ENCODE measurements at regions not wholly inside any gene's neighbourhood (a gene's known extent, or its start where the extent isn't known, plus 50 kb on each side); places are given as distances from the start of the nearest gene placed in this dataset.
"Not testable (repeated sequence)": the region's sequence is repeated elsewhere in the genome, so short reads cannot be mapped to it uniquely, and the experiment has no call there.

DNA sequence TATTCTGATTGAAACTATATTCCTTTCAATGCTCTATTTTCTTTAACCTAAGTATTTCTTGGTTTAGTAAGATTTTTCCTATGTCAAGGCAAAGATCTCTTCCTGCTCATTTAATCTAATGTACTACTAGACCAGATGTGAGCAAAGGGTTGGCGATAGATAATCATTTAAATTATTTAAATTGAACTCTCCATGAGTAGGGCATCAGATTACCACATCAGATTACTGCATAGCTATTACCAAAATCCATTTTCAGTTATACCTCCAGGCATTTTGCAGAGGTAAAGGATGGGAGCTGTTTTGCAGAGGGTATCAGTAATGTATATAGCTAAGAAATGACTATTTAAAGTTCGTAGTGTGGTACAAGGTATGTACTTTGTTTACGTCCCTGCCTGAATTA is 607.9 kb downstream of the PTPRC start:
- CTCF ChIA-PET: no interaction called here
- no peaks in the 10 kb centered on the region for H3K36me3 Mint-ChIP-seq
- no peaks in the 10 kb centered on the region for H3K9me3 Mint-ChIP-seq
- Histone ChIP-seq H3K27ac (ENCODE audit: low read depth, low read length) (no peak overlapping the region), H3K27me3 (ENCODE audit: insufficient read depth, low read length, poor library complexity, severe bottlenecking) (no peaks in the 10 kb centered on the region), H3K36me3 (ENCODE audit: insufficient read depth, low read length) (no peaks in the 10 kb centered on the region), H3K4me3 (ENCODE audit: low read length) (no peak overlapping the region), H3K4me1 (ENCODE audit: insufficient read depth, low read length) (no peaks in the 10 kb centered on the region), H3K9me3 (ENCODE audit: low read length) (no peaks in the 10 kb centered on the region)
- peaks cover 5 to 8% (median 5%) of the 10 kb centered on the region in 3 donors for H3K4me1 Mint-ChIP-seq
- no peak overlapping the region for H3K4me3 Mint-ChIP-seq
- POLR2A ChIA-PET: no interaction called here
- no peak for DNase-seq
- H3K27me3 Mint-ChIP-seq: peaks cover 0 to 8% of the 10 kb centered on the region in 2 donors
- H3K27ac Mint-ChIP-seq: no peak overlapping the region

DNA sequence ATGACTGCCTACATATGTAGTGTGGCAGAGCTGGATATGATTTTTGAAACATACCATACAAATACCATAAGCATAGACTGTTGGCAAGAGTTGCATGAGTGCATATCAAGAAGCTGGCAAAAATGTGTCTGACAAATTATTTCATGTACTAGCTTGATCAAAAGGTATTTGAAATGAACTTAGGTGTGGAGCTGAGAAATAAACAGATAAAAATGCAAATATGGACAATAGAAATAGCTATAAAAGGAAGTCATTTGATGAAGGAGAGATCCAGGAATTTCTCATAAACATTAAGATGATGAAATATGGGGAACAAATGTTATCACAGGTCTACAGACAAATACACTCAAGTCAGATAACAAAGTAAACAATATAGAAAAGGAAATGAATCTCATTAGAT is 609.1 kb downstream of the PTPRC start:
- CTCF ChIA-PET: no interaction called here
- Mint-ChIP-seq H3K27ac (no peak overlapping the region), H3K4me3 (no peak overlapping the region), H3K36me3 (no peaks in the 10 kb centered on the region), H3K4me1 (peaks cover 5 to 8% (median 5%) of the 10 kb centered on the region in 3 donors), H3K9me3 (no peaks in the 10 kb centered on the region), H3K27me3 (peaks cover 0 to 8% of the 10 kb centered on the region in 2 donors)
- Histone ChIP-seq H3K4me1 (ENCODE audit: insufficient read depth, low read length) (no peaks in the 10 kb centered on the region), H3K27me3 (ENCODE audit: insufficient read depth, low read length, poor library complexity, severe bottlenecking) (no peaks in the 10 kb centered on the region), H3K36me3 (ENCODE audit: insufficient read depth, low read length) (no peaks in the 10 kb centered on the region), H3K27ac (ENCODE audit: low read depth, low read length) (no peak overlapping the region), H3K4me3 (ENCODE audit: low read length) (no peak overlapping the region), H3K9me3 (ENCODE audit: low read length) (no peaks in the 10 kb centered on the region)
- POLR2A ChIA-PET: no interaction called here
- DNase-seq: no peak

DNA sequence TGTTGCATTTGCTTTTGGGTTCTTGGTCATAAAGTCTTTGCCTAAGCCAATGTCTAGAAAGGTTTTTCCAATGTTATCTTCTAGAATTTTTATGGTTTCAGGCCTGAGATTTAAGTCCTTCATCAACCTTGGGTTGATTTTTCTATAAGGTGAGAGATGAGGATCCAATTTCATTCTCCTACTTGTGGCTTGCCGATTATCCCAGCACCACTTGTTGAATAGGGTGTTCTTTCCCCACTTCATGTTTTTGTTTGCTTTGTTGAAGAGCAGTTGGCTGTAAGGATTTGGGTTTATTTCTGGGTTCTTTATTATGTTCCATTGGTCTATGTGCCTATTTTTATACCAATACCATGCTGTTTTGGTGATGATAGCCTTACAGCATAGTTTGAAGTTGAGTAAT is 615.2 kb downstream of the PTPRC start:
- H3K4me3 ChIP-seq (ENCODE audit: low read length); CTCF ChIA-PET; H3K4me1 Mint-ChIP-seq; DNase-seq; H3K36me3 ChIP-seq (ENCODE audit: insufficient read depth, low read length); H3K27ac ChIP-seq (ENCODE audit: low read depth, low read length); POLR2A ChIA-PET; H3K9me3 Mint-ChIP-seq; H3K27me3 ChIP-seq (ENCODE audit: insufficient read depth, low read length, poor library complexity, severe bottlenecking); H3K27ac Mint-ChIP-seq; H3K4me1 ChIP-seq (ENCODE audit: insufficient read depth, low read length); H3K9me3 ChIP-seq (ENCODE audit: low read length); H3K4me3 Mint-ChIP-seq: not testable (repeated sequence)
- Mint-ChIP-seq H3K36me3 (peaks cover 0 to 13% (median 0%) of the 10 kb centered on the region in 3 donors), H3K27me3 (peaks cover 9 to 32% of the 10 kb centered on the region in 2 donors)

DNA sequence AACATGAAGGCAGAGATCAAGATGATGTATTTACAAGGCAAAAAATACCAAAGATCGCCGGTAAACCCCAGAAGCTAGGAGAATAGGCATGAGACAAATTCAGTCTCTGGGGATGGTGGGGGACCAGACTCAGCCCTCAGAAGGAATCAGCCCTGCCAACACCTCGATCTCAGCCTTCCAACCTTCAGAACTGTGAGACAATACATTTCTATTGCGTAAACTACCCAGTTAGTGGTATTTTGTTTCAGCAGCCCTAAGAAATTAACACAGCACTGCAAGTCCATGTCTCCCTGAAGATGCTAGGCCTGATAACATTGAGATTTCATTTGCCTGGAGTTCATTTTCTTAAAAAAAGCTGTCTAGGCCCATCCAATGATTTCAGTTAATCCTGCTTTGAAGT is 622.5 kb downstream of the PTPRC start:
- Mint-ChIP-seq H3K4me1 (no peaks in the 10 kb centered on the region), H3K9me3 (peaks cover 0 to 7% (median 0%) of the 10 kb centered on the region in 5 donors), H3K36me3 (peaks cover 0 to 8% (median 0%) of the 10 kb centered on the region in 3 donors), H3K27ac (peak overlapping the region in 1 of 8 donors; percentile 14), H3K4me3 (no peak overlapping the region), H3K27me3 (peaks cover 9 to 23% of the 10 kb centered on the region in 2 donors)
- DNase-seq: no peak
- Histone ChIP-seq H3K27me3 (ENCODE audit: insufficient read depth, low read length, poor library complexity, severe bottlenecking) (no peaks in the 10 kb centered on the region), H3K9me3 (ENCODE audit: low read length) (no peaks in the 10 kb centered on the region), H3K36me3 (ENCODE audit: insufficient read depth, low read length) (no peaks in the 10 kb centered on the region), H3K4me3 (ENCODE audit: low read length) (no peak overlapping the region), H3K4me1 (ENCODE audit: insufficient read depth, low read length) (no peaks in the 10 kb centered on the region), H3K27ac (ENCODE audit: low read depth, low read length) (no peak overlapping the region)
- ChIA-PET CTCF (no interaction called here), POLR2A (no interaction called here)

- H3K27ac Mint-ChIP-seq: no peak overlapping the region
- no peak overlapping the region for H3K4me3 Mint-ChIP-seq
- Histone ChIP-seq H3K4me3 (ENCODE audit: low read length) (no peak overlapping the region), H3K27ac (ENCODE audit: low read depth, low read length) (no peak overlapping the region), H3K9me3 (ENCODE audit: low read length) (no peaks in the 10 kb centered on the region), H3K36me3 (ENCODE audit: insufficient read depth, low read length) (no peaks in the 10 kb centered on the region), H3K4me1 (ENCODE audit: insufficient read depth, low read length) (no peaks in the 10 kb centered on the region), H3K27me3 (ENCODE audit: insufficient read depth, low read length, poor library complexity, severe bottlenecking) (no peaks in the 10 kb centered on the region)
- DNase-seq: no peak
- H3K4me1 Mint-ChIP-seq: no peaks in the 10 kb centered on the region
- ChIA-PET POLR2A (no interaction called here), CTCF (no interaction called here)
- H3K36me3 Mint-ChIP-seq: no peaks in the 10 kb centered on the region
- no peaks in the 10 kb centered on the region for H3K9me3 Mint-ChIP-seq
- peaks cover 0 to 5% of the 10 kb centered on the region in 2 donors for H3K27me3 Mint-ChIP-seq
These were observed 625.4 kb downstream of the PTPRC start for GRCh38 chr1:199264283-199264682.

GRCh38 chr1:199264911-199265310 is 626.1 kb downstream of the PTPRC start:
- H3K36me3 Mint-ChIP-seq: no peaks in the 10 kb centered on the region
- DNase-seq: no peak
- H3K27me3 ChIP-seq (ENCODE audit: insufficient read depth, low read length, poor library complexity, severe bottlenecking): no peaks in the 10 kb centered on the region
- no peak overlapping the region for H3K27ac Mint-ChIP-seq
- H3K4me3 ChIP-seq (ENCODE audit: low read length): no peak overlapping the region
- H3K27ac ChIP-seq (ENCODE audit: low read depth, low read length): no peak overlapping the region
- H3K9me3 ChIP-seq (ENCODE audit: low read length): no peaks in the 10 kb centered on the region
- H3K4me1 ChIP-seq (ENCODE audit: insufficient read depth, low read length): no peaks in the 10 kb centered on the region
- no peaks in the 10 kb centered on the region for H3K9me3 Mint-ChIP-seq
- H3K27me3 Mint-ChIP-seq: peaks cover 0 to 5% of the 10 kb centered on the region in 2 donors
- H3K4me1 Mint-ChIP-seq: no peaks in the 10 kb centered on the region
- no peak overlapping the region for H3K4me3 Mint-ChIP-seq
- no peaks in the 10 kb centered on the region for H3K36me3 ChIP-seq (ENCODE audit: insufficient read depth, low read length)
- POLR2A ChIA-PET: no interaction called here
- CTCF ChIA-PET: no interaction called here

DNA sequence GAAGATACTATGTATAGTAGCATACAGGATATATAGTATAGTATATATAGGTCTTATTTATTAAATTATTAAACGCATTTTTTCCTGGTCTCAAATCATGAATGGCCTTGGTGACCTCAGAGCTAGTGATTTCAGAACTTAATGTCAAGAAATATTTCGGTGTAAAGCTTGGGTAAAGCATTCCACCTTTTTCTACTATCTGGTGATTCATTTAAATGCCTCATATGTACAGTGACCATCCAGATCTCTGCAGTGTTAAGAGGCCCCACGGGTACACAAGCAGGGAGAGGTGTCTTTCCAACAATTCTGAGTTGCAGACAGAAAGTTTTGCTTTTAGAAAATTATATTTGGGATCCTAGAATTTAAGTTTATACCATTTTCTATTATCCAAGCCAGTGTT is 626.5 kb downstream of the PTPRC start:
- POLR2A ChIA-PET: no interaction called here
- H3K9me3 Mint-ChIP-seq: no peaks in the 10 kb centered on the region

DNA sequence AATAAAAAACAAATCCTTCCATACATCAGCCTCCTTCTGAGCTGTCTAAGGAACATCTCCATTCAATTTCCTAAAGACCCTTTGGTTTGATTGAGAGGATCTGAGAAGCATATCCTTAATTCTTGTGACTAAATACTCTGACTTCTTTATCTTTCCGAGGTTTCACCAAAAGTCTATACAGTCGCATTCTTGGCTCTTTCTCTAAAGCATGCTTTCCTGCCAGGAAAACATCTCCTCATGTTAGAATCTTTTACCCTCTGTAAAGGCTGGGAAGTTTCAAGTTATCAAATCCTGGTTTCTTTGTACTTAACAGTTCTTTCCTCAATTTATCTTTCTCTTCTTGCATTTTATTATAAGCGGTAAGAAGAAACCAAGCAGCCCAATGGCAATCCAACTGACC is 630.4 kb downstream of the PTPRC start:
- no peak for DNase-seq
- H3K36me3 Mint-ChIP-seq: no peaks in the 10 kb centered on the region
- ChIA-PET CTCF (no interaction called here), POLR2A (no interaction called here)
- no peaks in the 10 kb centered on the region for H3K4me1 Mint-ChIP-seq
- Histone ChIP-seq H3K4me1 (ENCODE audit: insufficient read depth, low read length) (no peaks in the 10 kb centered on the region), H3K27me3 (ENCODE audit: insufficient read depth, low read length, poor library complexity, severe bottlenecking) (no peaks in the 10 kb centered on the region), H3K9me3 (ENCODE audit: low read length) (no peaks in the 10 kb centered on the region), H3K27ac (ENCODE audit: low read depth, low read length) (no peak overlapping the region), H3K4me3 (ENCODE audit: low read length) (no peak overlapping the region), H3K36me3 (ENCODE audit: insufficient read depth, low read length) (no peaks in the 10 kb centered on the region)
- no peaks in the 10 kb centered on the region for H3K9me3 Mint-ChIP-seq
- no peak overlapping the region for H3K27ac Mint-ChIP-seq
- peaks cover 2 to 7% of the 10 kb centered on the region in 2 donors for H3K27me3 Mint-ChIP-seq
- no peak overlapping the region for H3K4me3 Mint-ChIP-seq

More for the DNA sequence above, 626.5 kb downstream of the PTPRC start:
- Mint-ChIP-seq H3K4me3 (no peak overlapping the region), H3K4me1 (no peaks in the 10 kb centered on the region), H3K27ac (no peak overlapping the region), H3K36me3 (no peaks in the 10 kb centered on the region), H3K27me3 (peaks cover 0 to 7% of the 10 kb centered on the region in 2 donors)
- H3K9me3 ChIP-seq (ENCODE audit: low read length): no peaks in the 10 kb centered on the region
- no peaks in the 10 kb centered on the region for H3K36me3 ChIP-seq (ENCODE audit: insufficient read depth, low read length)
- no peaks in the 10 kb centered on the region for H3K4me1 ChIP-seq (ENCODE audit: insufficient read depth, low read length)
- no peak overlapping the region for H3K4me3 ChIP-seq (ENCODE audit: low read length)
- no peak overlapping the region for H3K27ac ChIP-seq (ENCODE audit: low read depth, low read length)
- no peak for DNase-seq
- CTCF ChIA-PET: no interaction called here
- no peaks in the 10 kb centered on the region for H3K27me3 ChIP-seq (ENCODE audit: insufficient read depth, low read length, poor library complexity, severe bottlenecking)

GRCh38 chr1:199272139-199272544 is 633.3 kb downstream of the PTPRC start:
- H3K36me3 Mint-ChIP-seq: no peaks in the 10 kb centered on the region
- CTCF ChIA-PET: no interaction called here
- no peaks in the 10 kb centered on the region for H3K27me3 ChIP-seq (ENCODE audit: insufficient read depth, low read length, poor library complexity, severe bottlenecking)
- H3K4me3 ChIP-seq (ENCODE audit: low read length): no peak overlapping the region
- no peak for DNase-seq
- POLR2A ChIA-PET: no interaction called here
- no peaks in the 10 kb centered on the region for H3K4me1 Mint-ChIP-seq
- no peak overlapping the region for H3K4me3 Mint-ChIP-seq
- H3K36me3 ChIP-seq (ENCODE audit: insufficient read depth, low read length): no peaks in the 10 kb centered on the region
- peaks cover 2 to 7% of the 10 kb centered on the region in 2 donors for H3K27me3 Mint-ChIP-seq
- no peak overlapping the region for H3K27ac Mint-ChIP-seq
- H3K27ac ChIP-seq (ENCODE audit: low read depth, low read length): no peak overlapping the region
- H3K9me3 Mint-ChIP-seq: no peaks in the 10 kb centered on the region
- H3K4me1 ChIP-seq (ENCODE audit: insufficient read depth, low read length): no peaks in the 10 kb centered on the region
- no peaks in the 10 kb centered on the region for H3K9me3 ChIP-seq (ENCODE audit: low read length)

Data from CD8-positive, alpha-beta memory T cell (primary cell).